ENCODE measurements at regions not wholly inside any gene's neighbourhood (a gene's known extent, or its start where the extent isn't known, plus 50 kb on each side); places are given as distances from the start of the nearest gene placed in this dataset.
"Not testable (repeated sequence)": the region's sequence is repeated elsewhere in the genome, so short reads cannot be mapped to it uniquely, and the experiment has no call there.

- DNase-seq, result no peak
Observed at GRCh38 chr11:23257556-23257955, 397.3 kb upstream of the CCDC179 start.

- no peak for DNase-seq
Observed at GRCh38 chr11:23263466-23263865, 403.2 kb upstream of the CCDC179 start.

GRCh38 chr11:23272095-23272494, 411.8 kb upstream of the CCDC179 start:
- no peak for DNase-seq

- DNase-seq, result no peak
Observed at GRCh38 chr11:23278121-23278520, 417.8 kb upstream of the CCDC179 start.

GRCh38 chr11:23280088-23280487, 419.8 kb upstream of the CCDC179 start:
- no peak for DNase-seq

DNA sequence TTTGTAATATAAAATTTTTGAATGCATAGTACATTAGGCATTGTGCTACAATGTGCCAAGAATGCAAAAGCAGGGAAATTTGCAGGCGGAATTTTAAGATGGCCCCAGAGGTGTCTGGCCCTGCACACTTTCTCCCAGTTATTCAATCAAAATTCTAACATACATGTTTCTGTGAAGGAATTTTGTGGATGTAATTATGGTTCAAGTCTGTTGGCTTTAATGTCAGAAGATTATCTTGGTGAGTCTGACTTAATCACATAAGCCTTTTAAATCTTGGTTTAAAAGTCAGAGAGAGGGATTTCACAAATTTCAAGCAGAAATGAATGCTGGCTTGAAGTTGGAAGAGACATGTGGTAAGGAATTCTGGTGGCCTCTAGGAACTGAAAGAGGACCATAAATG, 423.4 kb upstream of the CCDC179 start:
- no peak for DNase-seq

DNA sequence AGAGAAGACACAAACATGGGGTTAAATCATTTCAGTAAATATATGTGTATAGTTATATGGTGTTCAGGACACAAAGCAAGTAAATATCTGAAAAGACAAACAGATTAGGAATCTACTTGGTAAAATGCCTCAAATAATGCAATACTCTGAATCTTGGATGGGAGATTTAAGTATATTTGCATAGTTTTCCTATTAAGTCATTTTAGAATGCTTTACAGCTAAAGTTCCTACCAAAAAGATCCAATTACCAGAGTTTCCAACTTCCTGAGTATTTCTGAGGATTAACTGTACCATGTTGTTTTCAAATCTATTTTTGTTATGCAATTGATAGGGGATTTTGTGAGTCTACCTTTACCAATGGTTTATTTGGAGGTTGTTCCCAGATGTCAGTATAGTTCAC, 424.4 kb upstream of the CCDC179 start:
- DNase-seq, result no peak

DNA sequence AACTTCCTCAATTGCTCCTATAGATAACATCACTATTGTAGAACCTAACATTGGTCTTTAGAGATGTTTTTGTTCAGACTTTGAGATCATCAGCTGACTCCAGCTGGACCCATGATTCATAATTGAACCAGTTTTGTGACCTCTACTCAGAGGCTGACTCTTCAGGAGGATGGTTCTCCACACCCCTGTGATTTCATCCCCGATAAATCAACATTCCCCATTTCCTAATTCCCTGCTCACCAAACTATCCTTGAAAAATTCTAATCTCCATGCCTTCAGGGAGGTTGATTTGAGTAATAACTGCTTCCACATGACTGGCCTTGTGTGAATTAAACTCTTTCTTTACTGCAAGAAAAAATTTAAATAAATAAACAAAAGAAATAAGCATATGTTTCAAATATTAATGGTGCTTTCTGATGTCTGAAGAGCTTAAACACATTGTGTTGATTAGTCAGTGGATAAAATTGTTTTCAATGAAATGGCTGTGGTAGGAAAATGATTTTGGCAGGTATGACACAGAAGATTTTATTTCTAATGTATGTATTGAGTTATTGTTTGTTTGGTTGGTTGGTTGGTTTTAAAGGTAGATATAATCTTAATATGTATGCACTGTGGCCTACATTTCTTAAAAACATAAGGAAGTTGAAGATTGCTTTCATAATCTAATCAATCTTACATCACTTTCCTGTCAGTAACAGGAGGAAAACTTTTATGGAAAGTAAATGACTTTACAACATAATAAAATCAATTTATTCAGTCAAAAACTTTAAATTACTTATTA, 427.9 kb upstream of the CCDC179 start:
- DNase-seq, result no peak

DNA sequence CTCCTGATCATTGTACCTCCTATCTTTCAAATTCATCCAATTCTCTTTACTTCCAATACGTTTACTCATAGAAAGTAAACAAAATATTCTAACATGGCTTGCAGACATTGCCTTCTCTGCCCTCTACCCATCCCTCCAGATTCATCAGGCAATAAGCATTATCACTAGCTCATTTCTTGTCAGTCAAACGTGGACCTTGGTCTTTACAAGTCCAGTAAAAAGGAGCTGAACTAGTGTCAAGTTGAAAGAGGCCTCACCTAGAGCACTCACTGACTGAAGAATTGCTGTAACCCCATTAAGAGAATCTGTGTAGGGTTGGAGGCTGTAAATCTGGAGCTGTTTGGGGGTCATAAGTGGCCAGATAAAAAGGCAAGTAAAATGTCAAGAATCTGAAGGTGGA, 435.0 kb upstream of the CCDC179 start:
- no peak for DNase-seq

- DNase-seq, result no peak
Observed at GRCh38 chr11:23308041-23308440, 447.8 kb upstream of the CCDC179 start.

DNA sequence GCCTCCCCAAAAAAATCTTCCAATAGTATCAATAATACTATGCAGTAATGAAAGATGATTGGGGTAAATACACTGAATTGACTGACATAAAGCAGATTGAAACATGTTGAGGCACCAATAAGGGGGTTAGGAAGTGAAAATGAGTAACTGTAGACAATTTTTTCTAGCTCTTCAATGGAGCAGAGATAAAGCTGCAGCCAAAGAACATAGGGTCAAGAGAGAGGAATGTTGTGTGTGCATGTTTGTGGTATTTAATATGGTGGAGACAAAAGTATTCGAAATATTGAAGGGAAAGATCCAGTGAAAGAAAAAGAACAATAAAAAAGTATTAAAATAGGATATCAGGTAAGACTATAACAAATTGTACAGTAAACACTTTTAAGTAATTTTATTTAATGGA, 450.0 kb upstream of the CCDC179 start:
- no peak for DNase-seq

DNA sequence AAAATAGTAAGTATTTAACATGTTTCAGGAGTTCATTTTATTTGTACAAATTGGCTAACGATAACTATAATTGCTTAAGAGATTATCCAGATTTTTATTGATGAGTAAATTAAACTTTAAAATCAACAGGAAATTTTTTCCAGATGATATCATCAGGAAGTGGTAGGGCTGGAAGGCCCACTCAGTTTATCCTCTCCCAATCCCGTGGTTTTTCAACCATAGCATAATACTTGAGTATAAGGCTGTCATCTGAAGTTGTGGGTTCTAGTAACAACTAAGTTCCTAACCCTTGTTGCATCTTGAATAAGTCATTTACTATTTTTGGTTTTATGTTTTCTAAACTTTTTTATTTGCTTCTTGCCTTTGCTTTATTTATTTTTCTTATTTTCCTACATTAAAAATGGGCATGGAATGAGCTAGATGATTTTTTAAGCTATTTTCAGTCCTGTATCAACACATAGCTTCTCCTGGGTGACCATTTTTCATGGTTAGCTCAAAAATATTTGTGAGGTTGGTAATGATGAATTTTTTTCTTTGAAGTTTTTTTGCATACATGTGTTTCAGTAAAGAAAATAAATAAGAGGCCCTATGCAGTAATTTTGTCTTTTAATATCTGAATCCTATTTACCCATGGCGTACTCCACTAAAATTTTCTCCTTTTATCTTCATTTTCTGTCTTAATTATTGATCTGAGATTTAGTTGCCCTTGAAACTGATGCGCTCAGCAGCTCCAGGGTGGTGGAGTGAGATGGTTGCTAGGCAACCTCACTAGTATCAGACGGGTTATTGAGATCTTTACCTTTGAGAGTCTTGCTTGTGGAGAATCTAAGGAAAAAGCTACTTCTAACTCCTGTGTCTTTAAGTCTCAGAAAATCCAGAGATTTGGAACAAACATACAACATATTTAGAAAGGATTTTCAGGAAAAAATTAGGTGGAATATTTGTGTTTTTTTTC, 452.0 kb upstream of the CCDC179 start:
- DNase-seq, result no peak

- DNase-seq, result no peak
Observed at GRCh38 chr11:23313001-23313400, 452.7 kb upstream of the CCDC179 start.

GRCh38 chr11:23314162-23314561, 453.9 kb upstream of the CCDC179 start:
- DNase-seq, result no peak

DNA sequence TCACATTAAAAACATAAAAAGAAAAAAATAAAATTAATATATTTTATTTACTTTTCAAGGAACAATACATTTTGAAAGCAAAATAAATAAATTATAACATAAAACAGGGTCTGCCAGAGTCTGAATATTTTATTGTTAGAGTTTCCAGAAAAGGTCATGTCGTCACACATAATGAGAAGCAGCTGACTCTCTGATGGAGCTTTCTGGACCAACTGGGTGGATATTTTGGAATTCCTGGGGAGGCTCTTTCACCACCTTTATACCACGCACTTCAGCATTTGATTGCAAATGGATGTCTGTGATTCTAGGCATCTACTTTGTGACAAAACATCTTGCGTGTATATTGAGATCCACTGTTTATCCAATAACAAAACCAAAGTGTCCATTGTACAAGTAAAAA, 455.0 kb upstream of the CCDC179 start:
- no peak for DNase-seq

DNA sequence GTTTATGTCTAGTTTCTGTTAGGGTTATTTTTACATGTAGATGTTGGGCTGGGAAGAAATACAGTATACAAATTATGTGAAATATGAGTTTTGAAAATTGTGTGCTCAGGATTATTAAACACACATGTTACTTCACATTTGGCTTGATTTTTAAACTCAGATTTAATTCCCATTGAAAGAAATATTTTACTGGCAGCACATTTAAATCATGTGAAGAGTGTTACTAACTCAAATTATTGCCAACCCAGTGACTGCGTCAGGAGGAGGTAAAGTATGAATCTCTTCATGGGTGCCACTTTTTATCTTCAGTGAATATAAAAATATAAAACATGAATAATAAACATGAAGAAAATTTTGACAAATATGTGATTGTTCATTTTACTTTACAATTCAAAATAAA, 457.5 kb upstream of the CCDC179 start:
- no peak for DNase-seq

DNA sequence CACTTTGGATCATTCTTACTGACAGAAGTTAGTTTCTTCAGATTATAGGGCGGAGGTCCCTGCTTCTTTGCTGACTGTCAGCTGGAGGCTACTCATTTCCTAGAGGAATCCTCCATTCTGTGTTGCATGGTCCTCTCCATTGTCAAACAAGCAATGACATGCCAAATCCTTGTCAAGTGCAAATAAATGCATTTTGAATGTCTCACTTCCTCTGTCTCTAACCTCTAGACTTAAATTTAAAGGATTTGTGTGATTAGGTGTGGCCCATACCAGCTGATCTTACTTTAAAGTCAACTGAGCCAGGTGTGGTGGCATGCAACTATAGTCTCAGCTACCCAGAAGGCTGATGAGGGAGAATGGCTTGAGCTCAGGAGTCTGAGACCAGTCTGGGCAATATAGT, 458.4 kb upstream of the CCDC179 start:
- no peak for DNase-seq

- no peak for DNase-seq
Observed at GRCh38 chr11:23320131-23320530, 459.9 kb upstream of the CCDC179 start.

DNA sequence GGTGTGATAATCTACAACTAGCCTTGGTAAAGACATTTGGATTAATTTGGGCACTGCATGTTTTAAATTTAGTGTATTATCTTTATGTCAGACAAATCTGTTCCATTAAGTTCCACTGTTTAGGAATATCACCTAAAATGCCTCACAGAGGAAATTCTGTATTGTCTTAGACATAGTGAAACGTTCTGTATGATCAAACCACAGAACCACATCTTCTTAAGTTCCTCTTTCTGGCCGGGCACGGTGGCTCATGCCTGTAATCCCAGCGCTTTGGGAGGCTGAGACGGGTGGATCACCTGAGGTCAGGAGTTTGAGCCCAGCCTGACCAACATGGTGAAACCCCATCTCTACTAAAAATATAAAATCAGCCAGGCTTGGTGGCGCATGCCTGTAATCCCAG, 475.3 kb upstream of the CCDC179 start:
- DNase-seq, result not testable (repeated sequence)

GRCh38 chr11:23336961-23337360, 476.7 kb upstream of the CCDC179 start:
- no peak for DNase-seq

DNA sequence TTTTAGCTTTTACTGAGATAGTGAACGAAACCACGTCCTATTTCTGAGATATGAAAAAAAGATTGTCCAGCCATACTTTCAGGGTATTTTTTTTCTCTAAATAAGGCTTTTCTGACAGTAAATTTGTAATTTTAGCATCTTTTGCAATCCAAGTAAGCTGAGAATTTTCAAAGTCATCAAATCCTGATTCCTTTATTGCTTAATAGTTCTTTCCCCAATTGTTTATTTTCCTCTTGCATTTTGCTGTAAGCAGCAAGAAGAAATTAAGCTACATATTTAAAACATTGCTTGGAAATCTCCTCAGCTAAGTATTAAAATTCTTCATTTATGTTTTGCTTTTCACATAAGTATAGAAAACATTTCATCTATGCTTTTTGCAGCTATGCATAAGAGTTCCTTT, 493.3 kb upstream of the CCDC179 start:
- no peak for DNase-seq

GRCh38 chr11:23359297-23359696, 499.0 kb upstream of the CCDC179 start:
- no peak for DNase-seq

GRCh38 chr11:23364076-23364475, 503.8 kb upstream of the CCDC179 start:
- no peak for DNase-seq
